H1 (cell line): ENCODE measurements at regions not wholly inside any gene's neighbourhood (a gene's known extent, or its start where the extent isn't known, plus 50 kb on each side); places are given as distances from the start of the nearest gene placed in this dataset.

Source experiments
- CEBPB ChIP-seq: IDR thresholded peaks from 2 replicates; pipeline ENCODE4 v1.6.1; 2012; ENCODE audit warnings: low read depth, low read length
- EP300 ChIP-seq, 2 experiments: IDR thresholded peaks; 1 replicate in 1 of 2; 2 replicates in 1 of 2; pipeline ENCODE4 v1.6.1; 2011 to 2012; ENCODE audit warnings: low read depth in 2 of 2, low read length in 2 of 2, mild to moderate bottlenecking in 2 of 2, borderline replicate concordance in 1 of 2, inconsistent platforms in 1 of 2, moderate library complexity in 1 of 2
- EZH2 ChIP-seq: fragments of 200-600 bp; sonication (generic); IDR thresholded peaks from 2 replicates; pipeline ENCODE4 v1.7.1; 2012; ENCODE audit warnings: low read depth, mild to moderate bottlenecking, moderate library complexity, low read length, inconsistent platforms; ENCODE audit not compliant: severe bottlenecking
- FOSL1 ChIP-seq: IDR thresholded peaks from 2 replicates; pipeline ENCODE4 v1.6.1; 2011; ENCODE audit warnings: mild to moderate bottlenecking, low read depth, low read length, moderate library complexity; ENCODE audit not compliant: insufficient read depth
- HDAC6 ChIP-seq: IDR thresholded peaks from one replicate; pipeline ENCODE4 v1.7.1; 2012; ENCODE audit warnings: low read depth, mild to moderate bottlenecking, inconsistent platforms, low read length, moderate library complexity
- JUND ChIP-seq: IDR thresholded peaks from 2 replicates; pipeline ENCODE4 v1.6.1; 2011; ENCODE audit warnings: mild to moderate bottlenecking, improper control_type of control experiment, low read length
- MAFK ChIP-seq: IDR thresholded peaks from 2 replicates; pipeline ENCODE4 v1.6.1; 2012; ENCODE audit warnings: low read depth, mild to moderate bottlenecking, improper control_type of control experiment, low read length
- POLR2A ChIP-seq, 2 experiments: IDR thresholded peaks; 1 replicate in 1 of 2; 2 replicates in 1 of 2; pipeline ENCODE4 v1.6.1; 2011; ENCODE audit warnings: low read depth in 2 of 2, low read length in 2 of 2, mild to moderate bottlenecking in 2 of 2; ENCODE audit errors: control extremely low read depth in 1 of 2
- POLR2AphosphoS5 ChIP-seq: IDR thresholded peaks from 2 replicates; pipeline ENCODE4 v1.6.1; 2011; ENCODE audit warnings: low read depth, low read length
- RBBP5 ChIP-seq: IDR thresholded peaks from 2 replicates; pipeline ENCODE4 v1.7.1; 2012; ENCODE audit warnings: low read depth, mild to moderate bottlenecking, inconsistent platforms, low read length, moderate library complexity, borderline replicate concordance
- RFX5 ChIP-seq: IDR thresholded peaks from 2 replicates; pipeline ENCODE4 v1.6.1; 2011; ENCODE audit warnings: low read depth, low read length, improper control_type of control experiment, borderline replicate concordance
- SP1 ChIP-seq: IDR thresholded peaks from 2 replicates; pipeline ENCODE4 v1.6.1; 2011; ENCODE audit warnings: low read depth, low read length
- TF ChIP-seq, protein P1 (sequence below), 3 experiments: IDR thresholded peaks; 1 replicate in 2 of 3; 2 replicates in 1 of 3; pipeline versions ENCODE4 v1.5.1 to v1.6.1; 2011; ENCODE audit warnings: low read length in 3 of 3, mild to moderate bottlenecking in 3 of 3, inconsistent platforms in 2 of 3, low read depth in 1 of 3, moderate library complexity in 1 of 3; ENCODE audit not compliant: insufficient read depth in 1 of 3; ENCODE audit errors: control extremely low read depth in 1 of 3
- TF ChIP-seq, protein P2 (sequence below): IDR thresholded peaks from 2 replicates; pipeline ENCODE4 v1.6.1; 2011; ENCODE audit warnings: low read length, improper control_type of control experiment

DNA sequence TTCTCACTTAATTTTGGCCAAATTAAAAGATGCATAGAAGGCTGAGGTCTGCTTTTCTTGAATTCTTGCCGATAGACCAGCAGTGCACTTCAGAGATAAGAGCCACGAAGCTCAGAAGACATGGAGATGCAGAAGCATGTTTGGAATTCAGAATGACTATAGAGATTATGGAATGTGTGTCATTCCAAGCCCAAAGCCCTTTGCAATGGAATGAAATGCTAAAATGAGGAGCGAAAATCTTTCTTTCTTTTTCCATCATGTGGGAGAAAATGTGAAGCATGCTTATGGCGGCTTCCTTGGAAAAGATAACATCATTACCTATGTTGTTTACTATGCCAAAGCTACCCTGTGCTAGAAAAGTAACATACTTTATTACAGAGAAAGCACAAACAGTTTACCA lies 257.0 kb upstream of the RNF32 start:
- TF ChIP-seq, protein P1, sequence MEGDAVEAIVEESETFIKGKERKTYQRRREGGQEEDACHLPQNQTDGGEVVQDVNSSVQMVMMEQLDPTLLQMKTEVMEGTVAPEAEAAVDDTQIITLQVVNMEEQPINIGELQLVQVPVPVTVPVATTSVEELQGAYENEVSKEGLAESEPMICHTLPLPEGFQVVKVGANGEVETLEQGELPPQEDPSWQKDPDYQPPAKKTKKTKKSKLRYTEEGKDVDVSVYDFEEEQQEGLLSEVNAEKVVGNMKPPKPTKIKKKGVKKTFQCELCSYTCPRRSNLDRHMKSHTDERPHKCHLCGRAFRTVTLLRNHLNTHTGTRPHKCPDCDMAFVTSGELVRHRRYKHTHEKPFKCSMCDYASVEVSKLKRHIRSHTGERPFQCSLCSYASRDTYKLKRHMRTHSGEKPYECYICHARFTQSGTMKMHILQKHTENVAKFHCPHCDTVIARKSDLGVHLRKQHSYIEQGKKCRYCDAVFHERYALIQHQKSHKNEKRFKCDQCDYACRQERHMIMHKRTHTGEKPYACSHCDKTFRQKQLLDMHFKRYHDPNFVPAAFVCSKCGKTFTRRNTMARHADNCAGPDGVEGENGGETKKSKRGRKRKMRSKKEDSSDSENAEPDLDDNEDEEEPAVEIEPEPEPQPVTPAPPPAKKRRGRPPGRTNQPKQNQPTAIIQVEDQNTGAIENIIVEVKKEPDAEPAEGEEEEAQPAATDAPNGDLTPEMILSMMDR (IDR thresholded peaks at IDR 0.05; ENCODE audit: control extremely low read depth in 1 of 3, insufficient read depth in 1 of 3, low read depth in 1 of 3, low read length in 3 of 3): no peak
- TF ChIP-seq EZH2 (no peak), POLR2AphosphoS5 (no peak), JUND (no peak), POLR2A (IDR thresholded peaks at IDR 0.05; ENCODE audit: control extremely low read depth in 1 of 2, low read depth in 2 of 2, low read length in 2 of 2) (no peak), HDAC6 (no peak), MAFK (no peak), EP300 (IDR thresholded peaks at IDR 0.05; ENCODE audit: borderline replicate concordance in 1 of 2, low read depth in 2 of 2, low read length in 2 of 2) (no peak), RBBP5 (no peak), RFX5 (no peak), SP1 (no peak), FOSL1 (no peak), CEBPB (no peak)
- TF ChIP-seq, protein P2, sequence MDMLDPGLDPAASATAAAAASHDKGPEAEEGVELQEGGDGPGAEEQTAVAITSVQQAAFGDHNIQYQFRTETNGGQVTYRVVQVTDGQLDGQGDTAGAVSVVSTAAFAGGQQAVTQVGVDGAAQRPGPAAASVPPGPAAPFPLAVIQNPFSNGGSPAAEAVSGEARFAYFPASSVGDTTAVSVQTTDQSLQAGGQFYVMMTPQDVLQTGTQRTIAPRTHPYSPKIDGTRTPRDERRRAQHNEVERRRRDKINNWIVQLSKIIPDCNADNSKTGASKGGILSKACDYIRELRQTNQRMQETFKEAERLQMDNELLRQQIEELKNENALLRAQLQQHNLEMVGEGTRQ: no peak
